H7 (cell line): ENCODE measurements at regions not wholly inside any gene's neighbourhood (a gene's known extent, or its start where the extent isn't known, plus 50 kb on each side); places are given as distances from the start of the nearest gene placed in this dataset.

Experiments used
- DNase-seq: peaks from one replicate; pipeline ENCODE4 v3.0.0; 2012
- H3K27me3 ChIP-seq: 2 replicates; pipeline ENCODE4 v1.6.0; 2011; ENCODE audit warnings: mild to moderate bottlenecking, low read length; ENCODE audit not compliant: control insufficient read depth, insufficient read depth
- H3K36me3 ChIP-seq: replicated peaks from 2 replicates; pipeline ENCODE4 v1.5.1; 2011; ENCODE audit warnings: low read length; ENCODE audit not compliant: control insufficient read depth, insufficient read depth
- H3K4me3 ChIP-seq: 2 replicates; pipeline ENCODE4 v1.5.1; 2011; ENCODE audit warnings: low read depth, mild to moderate bottlenecking, control low read depth, low read length, moderate library complexity; ENCODE audit not compliant: insufficient read depth

GRCh38 chr3:76753599-76753998 is 286.3 kb upstream of the ROBO2 start:
- no peak for DNase-seq
- H3K4me3 ChIP-seq: no peak overlapping the region
- no peaks in the 10 kb centered on the region for H3K27me3 ChIP-seq
- no peaks in the 10 kb centered on the region for H3K36me3 ChIP-seq

DNA sequence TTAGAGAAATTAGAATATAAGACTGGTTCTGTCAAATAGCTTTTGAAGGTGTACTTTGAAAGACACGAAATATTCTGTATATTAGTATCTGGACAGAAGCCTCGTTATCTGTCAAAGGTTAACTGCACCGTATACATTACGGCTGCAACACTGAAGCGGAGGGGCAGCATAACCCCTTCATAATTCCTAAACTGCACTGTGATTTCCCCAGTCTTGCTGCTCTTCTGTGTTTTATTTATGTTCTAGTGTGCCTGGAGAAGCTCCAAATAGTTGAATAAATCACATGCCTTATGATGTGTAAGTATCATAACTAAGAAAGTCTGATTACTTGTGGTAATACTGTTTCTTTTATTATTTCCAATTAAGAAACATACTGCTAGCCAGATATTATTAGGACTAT is 285.7 kb upstream of the ROBO2 start:
- no peak overlapping the region for H3K4me3 ChIP-seq
- no peak for DNase-seq
- no peaks in the 10 kb centered on the region for H3K27me3 ChIP-seq
- no peaks in the 10 kb centered on the region for H3K36me3 ChIP-seq

GRCh38 chr3:76756577-76756976 is 283.3 kb upstream of the ROBO2 start:
- DNase-seq: no peak
- H3K4me3 ChIP-seq: no peak overlapping the region
- H3K36me3 ChIP-seq: no peaks in the 10 kb centered on the region
- no peaks in the 10 kb centered on the region for H3K27me3 ChIP-seq

- DNase-seq: no peak
- Histone ChIP-seq H3K4me3 (no peak overlapping the region), H3K27me3 (no peaks in the 10 kb centered on the region), H3K36me3 (no peaks in the 10 kb centered on the region)
Observed at GRCh38 chr3:76760336-76760735, 279.6 kb upstream of the ROBO2 start.

DNA sequence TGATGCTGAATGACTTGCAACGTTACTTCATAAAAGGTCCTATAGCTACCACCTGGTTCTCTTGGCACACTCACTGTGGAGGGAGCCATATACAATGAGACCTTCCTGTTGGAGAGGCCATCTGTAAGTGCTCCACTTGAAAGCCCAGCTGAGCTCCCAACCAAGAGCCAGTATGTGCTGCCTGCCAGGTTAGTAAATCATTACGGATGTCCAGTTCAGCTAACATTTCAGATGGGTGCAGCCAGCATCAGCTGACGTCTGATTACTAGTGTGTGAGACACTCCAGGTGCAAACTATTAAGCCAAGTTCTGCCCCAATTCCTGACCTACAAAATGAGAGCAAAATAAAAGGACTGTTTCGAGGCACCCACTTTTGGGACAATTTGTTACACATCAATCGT is 274.4 kb upstream of the ROBO2 start:
- no peaks in the 10 kb centered on the region for H3K27me3 ChIP-seq
- no peak overlapping the region for H3K4me3 ChIP-seq
- no peaks in the 10 kb centered on the region for H3K36me3 ChIP-seq
- DNase-seq: no peak

DNA sequence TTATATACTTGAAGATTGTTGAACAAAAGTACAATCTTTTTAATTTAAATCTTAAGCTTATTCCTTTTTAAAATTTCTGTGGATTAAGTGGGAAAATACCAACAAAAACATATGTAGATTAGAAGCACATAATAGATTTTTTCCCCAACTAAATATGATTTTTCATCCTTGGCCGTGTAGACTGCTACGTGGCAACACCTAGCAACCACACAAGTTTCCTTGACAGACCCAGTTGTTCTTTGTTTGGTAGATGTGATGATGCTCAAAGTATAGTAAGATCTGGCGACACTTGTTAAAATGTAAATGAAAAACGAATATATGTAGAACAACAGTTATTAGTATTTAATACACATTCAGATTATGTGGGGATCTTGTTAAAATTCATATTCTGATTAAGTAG is 271.0 kb upstream of the ROBO2 start:
- Histone ChIP-seq H3K36me3 (no peaks in the 10 kb centered on the region), H3K27me3 (no peaks in the 10 kb centered on the region), H3K4me3 (no peak overlapping the region)
- no peak for DNase-seq

DNA sequence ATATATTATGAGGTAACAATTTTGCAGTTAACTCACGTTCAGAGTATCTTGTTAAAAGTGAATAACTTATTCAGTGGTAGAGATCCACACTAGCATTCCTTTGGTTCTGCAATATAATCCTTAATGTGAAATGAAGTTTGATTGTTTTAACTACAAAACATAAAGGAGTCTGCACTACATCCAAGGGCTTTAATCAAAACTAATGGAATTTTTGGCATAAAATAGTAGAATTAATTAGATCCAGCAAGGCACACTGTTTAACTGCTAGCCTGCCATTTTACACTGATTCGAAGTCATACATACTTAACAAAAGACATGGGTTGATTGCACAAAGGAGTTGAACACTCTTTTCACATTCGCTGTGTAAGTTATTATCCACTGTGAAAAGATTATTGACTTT is 263.0 kb upstream of the ROBO2 start:
- no peak for DNase-seq
- no peak overlapping the region for H3K4me3 ChIP-seq
- no peaks in the 10 kb centered on the region for H3K36me3 ChIP-seq
- H3K27me3 ChIP-seq: no peaks in the 10 kb centered on the region

DNA sequence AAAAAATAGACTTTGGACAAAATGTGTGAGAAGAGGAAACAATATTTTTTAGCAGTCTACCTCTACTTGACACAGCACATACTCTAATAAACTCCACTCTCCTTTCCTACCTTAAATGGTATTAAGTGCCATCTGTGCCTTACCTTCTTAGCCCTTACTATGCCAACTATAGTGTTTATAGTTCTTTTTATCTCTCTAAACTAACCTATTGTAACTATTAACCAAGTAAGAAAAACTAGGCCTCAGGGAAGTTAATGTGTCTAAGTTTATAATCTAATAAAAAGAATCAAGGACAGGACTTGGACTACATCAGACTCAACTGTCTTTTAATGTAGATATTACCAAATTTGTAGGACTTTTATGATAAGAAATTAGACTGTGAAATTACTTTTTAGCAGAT is 251.7 kb upstream of the ROBO2 start:
- Histone ChIP-seq H3K4me3 (no peak overlapping the region), H3K36me3 (no peaks in the 10 kb centered on the region), H3K27me3 (no peaks in the 10 kb centered on the region)
- no peak for DNase-seq

DNA sequence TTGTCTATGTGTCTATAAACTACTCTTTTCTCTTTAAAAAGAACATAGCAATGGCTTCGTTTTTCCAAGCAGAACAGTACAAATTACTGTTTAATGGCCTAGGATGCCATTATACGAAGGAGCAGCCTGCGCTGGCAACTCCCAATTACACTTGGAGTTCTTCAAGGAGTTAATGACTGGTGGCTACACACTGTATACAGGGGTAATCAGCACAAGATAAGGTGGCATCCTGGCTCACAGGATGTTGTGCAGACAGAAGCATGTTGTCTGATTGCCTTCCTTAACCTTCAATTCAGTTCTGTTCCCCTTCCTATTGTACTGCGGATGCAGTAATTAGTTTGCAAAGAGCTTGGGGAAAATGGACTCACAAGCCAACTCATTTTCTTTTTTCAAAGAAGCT is 250.7 kb upstream of the ROBO2 start:
- H3K27me3 ChIP-seq: no peaks in the 10 kb centered on the region
- H3K4me3 ChIP-seq: no peak overlapping the region
- no peaks in the 10 kb centered on the region for H3K36me3 ChIP-seq
- no peak for DNase-seq

GRCh38 chr3:76811418-76811817 is 228.5 kb upstream of the ROBO2 start:
- Histone ChIP-seq H3K27me3 (no peaks in the 10 kb centered on the region), H3K4me3 (no peak overlapping the region), H3K36me3 (no peaks in the 10 kb centered on the region)
- no peak for DNase-seq

GRCh38 chr3:76812649-76813242 is 227.2 kb upstream of the ROBO2 start:
- Histone ChIP-seq H3K4me3 (no peak overlapping the region), H3K27me3 (no peaks in the 10 kb centered on the region), H3K36me3 (no peaks in the 10 kb centered on the region)
- DNase-seq: no peak

DNA sequence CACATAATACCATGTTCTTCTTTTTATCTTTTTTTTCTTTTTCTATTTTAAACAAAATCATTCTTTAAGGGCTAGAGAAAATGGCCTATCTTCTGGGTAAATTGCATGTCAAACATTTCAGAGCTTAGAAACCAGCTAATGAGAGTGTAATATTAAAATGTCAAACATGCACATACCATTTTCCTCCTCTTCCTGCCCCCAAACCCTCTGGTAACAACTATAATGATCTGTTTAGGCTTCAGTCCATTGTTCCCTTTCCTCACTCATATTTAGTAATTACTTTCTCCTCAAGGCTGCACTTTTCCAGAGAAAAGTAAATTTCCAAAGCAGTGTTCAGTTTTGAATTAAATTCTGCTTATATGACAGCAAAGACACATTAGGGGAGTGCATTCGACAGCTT is 224.3 kb upstream of the ROBO2 start:
- Histone ChIP-seq H3K36me3 (no peaks in the 10 kb centered on the region), H3K27me3 (no peaks in the 10 kb centered on the region), H3K4me3 (no peak overlapping the region)
- DNase-seq: no peak

GRCh38 chr3:76820481-76820880 is 219.4 kb upstream of the ROBO2 start:
- no peaks in the 10 kb centered on the region for H3K36me3 ChIP-seq
- no peak overlapping the region for H3K4me3 ChIP-seq
- DNase-seq: no peak
- H3K27me3 ChIP-seq: no peaks in the 10 kb centered on the region

GRCh38 chr3:76824658-76825240 is 215.2 kb upstream of the ROBO2 start:
- no peak for DNase-seq
- Histone ChIP-seq H3K36me3 (no peaks in the 10 kb centered on the region), H3K27me3 (no peaks in the 10 kb centered on the region), H3K4me3 (no peak overlapping the region)

- Histone ChIP-seq H3K4me3 (no peak overlapping the region), H3K36me3 (no peaks in the 10 kb centered on the region), H3K27me3 (no peaks in the 10 kb centered on the region)
- no peak for DNase-seq
Observed at GRCh38 chr3:76826861-76827260, 213.0 kb upstream of the ROBO2 start.

DNA sequence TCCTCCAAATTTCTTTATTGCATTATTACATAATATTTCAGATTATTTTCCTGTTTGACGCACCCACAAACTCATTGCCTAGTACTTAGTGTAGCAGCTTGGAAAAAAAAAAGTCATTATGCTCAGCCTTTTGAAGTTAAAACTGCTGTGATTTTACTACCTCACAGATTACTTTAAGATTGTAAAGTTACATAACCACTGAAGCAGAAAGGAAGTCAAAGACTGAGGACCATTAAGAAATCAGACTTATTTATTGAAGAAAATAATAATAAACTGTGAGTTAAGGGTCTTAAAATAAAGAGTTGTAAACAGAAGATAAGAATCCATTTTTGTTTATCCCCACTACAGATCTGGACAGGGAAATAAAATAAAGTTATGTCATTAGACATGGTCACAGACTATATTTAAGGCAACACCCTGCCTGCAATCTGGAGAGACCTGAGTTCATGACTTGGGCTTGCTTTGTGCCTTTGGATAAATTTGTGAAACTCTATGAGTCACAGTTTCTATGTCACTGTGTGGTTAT is 212.1 kb upstream of the ROBO2 start:
- Histone ChIP-seq H3K36me3 (no peaks in the 10 kb centered on the region), H3K27me3 (no peaks in the 10 kb centered on the region), H3K4me3 (no peak overlapping the region)
- no peak for DNase-seq
